Keratinocyte (primary cell): ENCODE measurements at regions not wholly inside any gene's neighbourhood (a gene's known extent, or its start where the extent isn't known, plus 50 kb on each side); places are given as distances from the start of the nearest gene placed in this dataset.

Experiments used
- DNase-seq: peaks from one replicate; pipeline ENCODE4 v3.0.0-alpha.2; 2011; ENCODE audit warnings: low read depth, missing footprints, low spot score
- FAIRE-seq: peaks from 2 replicates; lab custom pipeline; 2011; peaks lifted over from hg19 to GRCh38; lab: Jason Lieb, UNC
- H2AFZ ChIP-seq: 2 replicates; pipeline ENCODE4 v1.6.0; 2012; ENCODE audit warnings: low read length, control low read depth, inconsistent platforms; ENCODE audit not compliant: control insufficient read depth
- H3K27ac ChIP-seq: 2 replicates; pipeline ENCODE4 v1.5.1; 2011; ENCODE audit warnings: low read length; ENCODE audit not compliant: control insufficient read depth, insufficient read depth
- H3K27me3 ChIP-seq: 3 replicates; pipeline ENCODE4 v1.6.0; 2011; ENCODE audit warnings: low read length; ENCODE audit not compliant: control insufficient read depth, insufficient read depth; ENCODE audit errors: extremely low read depth
- H3K36me3 ChIP-seq, 2 experiments: 2 replicates in 1 of 2; 3 replicates in 1 of 2; pipeline ENCODE4 v1.5.1; 2011; ENCODE audit warnings: low read length in 2 of 2, mild to moderate bottlenecking in 1 of 2; ENCODE audit not compliant: control insufficient read depth in 2 of 2, insufficient read depth in 2 of 2; ENCODE audit errors: extremely low read depth in 1 of 2
- H3K4me1 ChIP-seq: 3 replicates; pipeline ENCODE4 v1.5.1; 2011; ENCODE audit warnings: low read length; ENCODE audit not compliant: control insufficient read depth, insufficient read depth; ENCODE audit errors: extremely low read depth
- H3K4me2 ChIP-seq: 3 replicates; pipeline ENCODE4 v1.6.0; 2011; ENCODE audit warnings: low read depth, low read length; ENCODE audit not compliant: control insufficient read depth, insufficient read depth; ENCODE audit errors: extremely low read depth
- H3K4me3 ChIP-seq, 3 experiments: fragments of 200-600 bp in 1 of 3; sonication (generic) in 1 of 3; 2 replicates in 2 of 3; 3 replicates in 1 of 3; pipeline ENCODE4 v1.5.1; 2011 to 2016; ENCODE audit warnings: low read length in 3 of 3, mild to moderate bottlenecking in 3 of 3, control low read depth in 2 of 3, inconsistent platforms in 1 of 3, low read depth in 1 of 3, mixed read lengths in 1 of 3, mixed run types in 1 of 3, moderate library complexity in 1 of 3; ENCODE audit not compliant: control insufficient read depth in 2 of 3, insufficient read depth in 2 of 3; ENCODE audit errors: extremely low read depth in 1 of 3
- H3K79me2 ChIP-seq: 2 replicates; pipeline ENCODE4 v1.6.0; 2012; ENCODE audit warnings: low read length; ENCODE audit not compliant: control insufficient read depth, insufficient read depth
- H3K9ac ChIP-seq: 3 replicates; pipeline ENCODE4 v1.6.0; 2011; ENCODE audit warnings: low read length; ENCODE audit not compliant: control insufficient read depth, insufficient read depth; ENCODE audit errors: extremely low read depth
- H3K9me1 ChIP-seq: 3 replicates; pipeline ENCODE4 v1.6.0; 2011; ENCODE audit warnings: low read length; ENCODE audit not compliant: control insufficient read depth, insufficient read depth; ENCODE audit errors: extremely low read depth
- H3K9me3 ChIP-seq: 2 replicates; pipeline ENCODE4 v1.5.1; 2012; ENCODE audit warnings: low read depth, low read length; ENCODE audit not compliant: control insufficient read depth
- H4K20me1 ChIP-seq: 3 replicates; pipeline ENCODE4 v1.6.0; 2011; ENCODE audit warnings: low read length; ENCODE audit not compliant: control insufficient read depth, insufficient read depth; ENCODE audit errors: extremely low read depth
- CTCF ChIP-seq, 3 experiments: IDR thresholded peaks in 1 of 3; conservative IDR thresholded peaks in 1 of 3; optimal IDR thresholded peaks in 1 of 3; 2 replicates in 2 of 3; 3 replicates in 1 of 3; pipeline versions ENCODE3 to v1.5.1; 2011; ENCODE audit warnings: low read length in 3 of 3, mild to moderate bottlenecking in 3 of 3, moderate library complexity in 2 of 3, control low read depth in 1 of 3, inconsistent platforms in 1 of 3; ENCODE audit not compliant: insufficient read depth in 2 of 3; ENCODE audit errors: extremely low read depth in 1 of 3
- EZH2 ChIP-seq: IDR thresholded peaks from one replicate; pipeline ENCODE4 v1.6.1; 2012; ENCODE audit warnings: inconsistent platforms, mild to moderate bottlenecking, low read length, moderate library complexity
- dilution Hi-C: fragments of 300-500 bp; cut with MboI; formaldehyde crosslinking; loops from one replicate; pipeline ENCODE4 v1.7.0; 2020; ENCODE audit warnings: low sequenced_read_pairs; ENCODE audit not compliant: extremely low pct_ligation_motif_present

GRCh38 chr2:145807554-145807953 lies 1287.6 kb upstream of the ZEB2 start:
- Histone ChIP-seq H3K4me3 (no peak overlapping the region), H3K27me3 (no peaks in the 10 kb centered on the region), H3K36me3 (no peaks in the 10 kb centered on the region), H4K20me1 (no peaks in the 10 kb centered on the region), H3K9ac (no peak overlapping the region), H3K9me1 (no peaks in the 10 kb centered on the region), H3K4me2 (no peak overlapping the region), H3K27ac (no peak overlapping the region), H2AFZ (no peak overlapping the region), H3K9me3 (no peaks in the 10 kb centered on the region), H3K79me2 (no peaks in the 10 kb centered on the region), H3K4me1 (no peaks in the 10 kb centered on the region)
- DNase-seq (no peak), FAIRE-seq (no peak)
- dilution Hi-C loops: no loop called here
- TF ChIP-seq EZH2 (no peak), CTCF (optimal IDR thresholded peaks at IDR 0.05 in 1 of 3, IDR thresholded peaks at IDR 0.05 in 1 of 3, conservative IDR thresholded peaks at IDR 0.05 in 1 of 3; ENCODE audit: extremely low read depth in 1 of 3, insufficient read depth in 2 of 3, low read length in 3 of 3) (no peak)

GRCh38 chr2:145806546-145806945 lies 1286.6 kb upstream of the ZEB2 start:
- no peak for DNase-seq
- H3K9ac ChIP-seq: no peak overlapping the region

More at GRCh38 chr2:145806546-145806945, 1286.6 kb upstream of the ZEB2 start:
- TF ChIP-seq EZH2 (no peak), CTCF (optimal IDR thresholded peaks at IDR 0.05 in 1 of 3, IDR thresholded peaks at IDR 0.05 in 1 of 3, conservative IDR thresholded peaks at IDR 0.05 in 1 of 3; ENCODE audit: extremely low read depth in 1 of 3, insufficient read depth in 2 of 3, low read length in 3 of 3) (no peak)
- Histone ChIP-seq H3K9me1 (no peaks in the 10 kb centered on the region), H3K27me3 (no peaks in the 10 kb centered on the region), H3K36me3 (no peaks in the 10 kb centered on the region), H4K20me1 (no peaks in the 10 kb centered on the region), H3K4me2 (no peak overlapping the region), H3K27ac (no peak overlapping the region), H2AFZ (no peak overlapping the region), H3K4me1 (no peaks in the 10 kb centered on the region), H3K79me2 (no peaks in the 10 kb centered on the region), H3K9me3 (no peaks in the 10 kb centered on the region), H3K4me3 (no peak overlapping the region)
- dilution Hi-C loops: no loop called here
- FAIRE-seq: no peak
